ENCODE measurements at regions not wholly inside any gene's neighbourhood (a gene's known extent, or its start where the extent isn't known, plus 50 kb on each side); places are given as distances from the start of the nearest gene placed in this dataset.

GRCh38 chr2:192558637-192559036 is 363.9 kb upstream of the TMEFF2 start:
- TF ChIP-seq TAF1 (IDR thresholded peaks at IDR 0.05; ENCODE audit: low read depth, low read length) (no peak), CEBPB (IDR thresholded peaks at IDR 0.05; ENCODE audit: low read depth, low read length) (no peak), TCF12 (IDR thresholded peaks at IDR 0.05; ENCODE audit: low read depth, low read length) (no peak), POLR2A (IDR thresholded peaks at IDR 0.05; ENCODE audit: control extremely low read depth in 1 of 2, low read depth in 2 of 2, low read length in 2 of 2) (no peak), EZH2 (IDR thresholded peaks at IDR 0.05; ENCODE audit: low read depth, low read length, severe bottlenecking) (no peak), SIN3A (conservative IDR thresholded peaks at IDR 0.05 in 1 of 2, IDR thresholded peaks at IDR 0.05 in 1 of 2; ENCODE audit: low read depth in 1 of 2, low read length in 2 of 2) (no peak), CBX5 (IDR thresholded peaks at IDR 0.05; ENCODE audit: low read depth, low read length) (no peak), MAFK (IDR thresholded peaks at IDR 0.05; ENCODE audit: low read depth, low read length) (no peak)
- TF ChIP-seq, protein P1, sequence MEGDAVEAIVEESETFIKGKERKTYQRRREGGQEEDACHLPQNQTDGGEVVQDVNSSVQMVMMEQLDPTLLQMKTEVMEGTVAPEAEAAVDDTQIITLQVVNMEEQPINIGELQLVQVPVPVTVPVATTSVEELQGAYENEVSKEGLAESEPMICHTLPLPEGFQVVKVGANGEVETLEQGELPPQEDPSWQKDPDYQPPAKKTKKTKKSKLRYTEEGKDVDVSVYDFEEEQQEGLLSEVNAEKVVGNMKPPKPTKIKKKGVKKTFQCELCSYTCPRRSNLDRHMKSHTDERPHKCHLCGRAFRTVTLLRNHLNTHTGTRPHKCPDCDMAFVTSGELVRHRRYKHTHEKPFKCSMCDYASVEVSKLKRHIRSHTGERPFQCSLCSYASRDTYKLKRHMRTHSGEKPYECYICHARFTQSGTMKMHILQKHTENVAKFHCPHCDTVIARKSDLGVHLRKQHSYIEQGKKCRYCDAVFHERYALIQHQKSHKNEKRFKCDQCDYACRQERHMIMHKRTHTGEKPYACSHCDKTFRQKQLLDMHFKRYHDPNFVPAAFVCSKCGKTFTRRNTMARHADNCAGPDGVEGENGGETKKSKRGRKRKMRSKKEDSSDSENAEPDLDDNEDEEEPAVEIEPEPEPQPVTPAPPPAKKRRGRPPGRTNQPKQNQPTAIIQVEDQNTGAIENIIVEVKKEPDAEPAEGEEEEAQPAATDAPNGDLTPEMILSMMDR (IDR thresholded peaks at IDR 0.05; ENCODE audit: control extremely low read depth in 1 of 3, insufficient read depth in 1 of 3, low read depth in 1 of 3, low read length in 3 of 3), result no peak
